ENCODE measurements at regions not wholly inside any gene's neighbourhood (a gene's known extent, or its start where the extent isn't known, plus 50 kb on each side); places are given as distances from the start of the nearest gene placed in this dataset.

- TF ChIP-seq CTCF (conservative IDR thresholded peaks at IDR 0.05 in 1 of 2, IDR thresholded peaks at IDR 0.05 in 1 of 2; ENCODE audit: extremely low read depth in 1 of 2, insufficient read depth in 1 of 2, low read depth in 1 of 2, low read length in 2 of 2) (no peak), EZH2 (IDR thresholded peaks at IDR 0.05; ENCODE audit: borderline replicate concordance, low read length) (no peak)
Observed at GRCh38 chr7:83791737-83792136, 142.8 kb upstream of the SEMA3E start.

Data from mammary epithelial cell (primary cell).